Stimulated activated CD8-positive, alpha-beta memory T cell treated with anti-CD3 and anti-CD28 coated beads, Interleukin-7, amount 100 ng/mL, for 48 hours (primary cell): ENCODE measurements at regions not wholly inside any gene's neighbourhood (a gene's known extent, or its start where the extent isn't known, plus 50 kb on each side); places are given as distances from the start of the nearest gene placed in this dataset.
"Not testable (repeated sequence)": the region's sequence is repeated elsewhere in the genome, so short reads cannot be mapped to it uniquely, and the experiment has no call there.

Source experiments
- DNase-seq, 2 donors: peaks; one replicate each; pipeline ENCODE4 v3.0.0-alpha.2; 2020; ENCODE audit warnings: low read depth in 1 of 2; ENCODE audit errors: extremely low read depth in 1 of 2

DNA sequence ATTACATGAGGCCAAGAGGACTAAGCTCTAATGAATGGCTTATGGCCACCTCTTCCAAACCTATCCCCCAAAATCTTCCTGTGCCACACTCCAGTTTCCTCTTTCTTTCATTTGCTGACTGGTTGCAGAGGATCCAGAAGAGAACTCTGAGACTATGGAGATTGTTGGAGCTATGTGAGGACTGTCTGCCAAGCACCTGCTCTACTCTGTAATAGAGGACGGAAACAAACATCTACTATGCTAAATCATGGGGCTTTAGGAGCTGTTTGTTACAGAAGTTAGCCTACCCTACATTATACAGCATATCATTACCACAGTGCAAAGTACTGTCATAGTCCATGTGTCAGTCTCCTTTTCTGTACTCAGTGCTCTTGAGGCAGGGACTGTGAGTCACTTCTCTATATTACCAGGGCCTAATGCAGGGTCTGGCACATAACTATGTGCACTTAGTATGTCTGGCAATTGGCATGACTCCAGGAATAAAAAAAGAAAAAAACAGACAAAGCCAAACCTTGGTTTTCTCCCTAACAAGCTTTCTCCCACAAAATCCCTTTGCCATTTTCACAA is 95.1 kb downstream of the RPAP3 start:
- DNase-seq: no peak

DNA sequence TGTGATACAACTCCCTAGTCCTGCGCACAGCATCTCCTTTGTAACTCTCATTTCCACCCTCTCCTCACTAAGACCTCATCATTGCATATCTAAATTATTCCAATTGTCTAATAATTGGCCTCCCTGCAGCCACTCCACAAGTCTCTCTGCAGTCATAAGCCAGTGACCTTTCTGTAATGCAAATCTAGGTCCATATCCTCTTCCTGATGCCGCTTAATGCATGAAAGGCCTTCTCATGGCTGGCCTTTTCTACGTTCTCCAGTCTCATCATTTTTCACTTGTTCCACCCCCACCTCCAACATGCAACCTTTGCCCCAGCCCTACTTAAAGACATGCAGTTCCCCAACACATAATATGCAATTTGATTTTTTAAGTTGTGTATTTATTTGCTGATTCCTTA is 96.0 kb downstream of the RPAP3 start:
- no peak for DNase-seq

DNA sequence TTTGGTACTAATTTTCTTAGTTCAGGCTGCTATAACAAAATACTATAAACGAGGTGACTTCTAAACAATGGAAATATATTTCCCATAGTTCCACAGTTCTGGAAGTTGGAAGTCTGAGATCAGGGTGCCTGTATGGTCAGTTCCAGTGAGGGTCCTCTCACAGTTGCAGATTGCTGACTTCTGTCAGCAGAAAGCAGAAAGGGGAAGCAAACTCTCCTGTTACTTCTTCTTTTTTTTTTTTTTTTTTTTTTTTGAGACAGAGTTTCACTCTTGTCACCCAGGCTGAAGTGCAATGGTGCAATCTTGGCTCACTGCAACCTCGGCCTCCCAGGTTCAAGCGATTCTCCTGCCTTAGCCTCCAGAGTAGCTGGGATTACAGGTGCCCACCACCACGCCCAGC is 97.2 kb downstream of the RPAP3 start:
- DNase-seq: not testable (repeated sequence)

DNA sequence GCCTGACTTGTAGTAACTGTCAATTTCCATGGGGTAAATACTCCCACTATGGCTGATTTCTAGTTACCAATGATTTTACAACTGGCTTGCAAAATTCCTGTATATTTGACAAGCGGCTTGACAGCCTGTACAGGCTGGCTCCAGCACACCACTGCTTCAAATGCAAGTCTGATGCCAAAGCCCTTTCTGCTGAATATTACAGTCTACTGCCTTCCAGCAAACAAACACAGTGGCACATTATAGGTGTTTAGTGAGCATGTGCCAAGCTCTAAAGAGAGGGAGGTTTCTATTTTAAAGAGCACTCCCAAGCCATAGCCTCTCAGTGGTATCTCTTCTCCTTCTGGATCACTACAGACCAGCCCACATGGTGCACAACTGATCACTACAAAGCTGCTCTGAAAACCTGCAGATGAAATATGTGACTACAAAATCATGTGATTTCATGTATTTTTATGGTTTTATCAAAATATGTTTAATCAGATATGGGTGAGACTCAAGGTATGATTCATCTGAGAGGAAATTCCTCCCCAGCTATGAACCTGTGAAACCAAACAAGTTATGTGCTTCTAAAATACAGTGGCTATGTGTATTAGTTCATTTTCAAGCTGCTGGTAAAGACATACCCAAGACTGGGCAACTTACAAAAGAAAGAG is 101.5 kb downstream of the RPAP3 start:
- no peak for DNase-seq

DNA sequence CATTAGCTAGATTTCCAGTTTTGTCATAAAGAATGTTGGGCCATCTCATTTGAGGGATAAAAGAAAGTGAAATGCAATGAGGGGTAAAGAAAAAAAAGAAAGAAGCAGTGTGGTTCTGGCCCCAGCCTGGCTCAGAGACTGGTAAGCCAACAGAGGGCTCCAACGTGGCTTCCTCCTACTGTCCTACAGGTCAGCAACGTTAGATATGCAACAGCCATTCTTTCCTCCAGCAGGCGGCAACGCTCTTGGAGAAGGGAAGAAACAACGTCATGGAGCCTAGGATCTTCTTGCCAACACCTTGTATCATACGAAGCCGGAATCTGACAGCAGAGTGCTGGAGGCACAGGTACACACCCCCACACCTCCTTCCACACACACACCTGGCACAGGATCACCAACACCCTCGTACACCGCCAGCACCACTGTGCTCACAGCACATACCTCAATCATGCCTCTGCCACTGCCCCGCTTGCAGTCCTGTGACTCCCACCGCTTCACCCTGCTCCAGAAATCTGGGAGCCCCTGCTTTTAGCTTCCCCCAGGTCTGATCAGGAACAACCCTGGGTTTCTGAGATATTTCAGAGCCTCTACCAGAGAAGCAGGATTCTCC is 102.8 kb downstream of the RPAP3 start:
- DNase-seq: no peak

DNA sequence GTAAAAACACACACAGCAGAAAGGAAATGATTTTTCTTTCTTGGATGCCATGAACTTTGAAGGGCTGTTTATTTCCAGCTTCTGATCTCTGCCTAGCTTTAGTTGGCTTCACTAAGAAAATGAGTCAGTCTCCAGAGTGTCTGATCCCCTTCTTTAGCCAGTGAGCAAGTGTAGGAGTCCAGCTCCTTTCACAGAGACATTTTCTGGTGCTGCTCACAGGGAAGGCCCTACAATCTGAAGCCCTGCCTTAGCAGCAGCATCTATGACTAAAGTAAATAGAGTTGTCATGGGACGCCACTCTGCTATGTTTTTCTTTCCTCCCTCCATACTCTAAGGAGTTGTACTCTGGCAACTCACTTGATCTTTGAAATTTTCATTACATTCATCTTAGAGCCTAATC is 103.5 kb downstream of the RPAP3 start:
- no peak for DNase-seq

DNA sequence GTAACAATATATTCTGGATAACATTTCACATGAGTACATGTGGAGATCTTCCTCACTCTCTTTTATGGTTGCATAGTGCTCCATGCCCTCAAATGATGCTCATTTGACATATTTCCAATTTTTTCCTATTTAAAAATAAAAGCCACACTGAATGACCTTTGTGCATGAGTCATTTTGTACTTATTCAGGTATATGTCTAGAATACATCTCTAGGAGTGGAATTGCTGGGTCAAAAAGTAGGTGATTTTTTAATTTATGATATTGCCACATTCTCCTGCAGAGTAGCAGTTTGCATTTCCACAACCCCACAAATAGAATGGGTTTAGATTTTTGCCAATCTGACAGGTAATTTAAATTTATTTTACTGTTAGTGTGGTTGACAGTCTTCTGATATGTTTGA is 104.8 kb downstream of the RPAP3 start:
- DNase-seq: no peak

DNA sequence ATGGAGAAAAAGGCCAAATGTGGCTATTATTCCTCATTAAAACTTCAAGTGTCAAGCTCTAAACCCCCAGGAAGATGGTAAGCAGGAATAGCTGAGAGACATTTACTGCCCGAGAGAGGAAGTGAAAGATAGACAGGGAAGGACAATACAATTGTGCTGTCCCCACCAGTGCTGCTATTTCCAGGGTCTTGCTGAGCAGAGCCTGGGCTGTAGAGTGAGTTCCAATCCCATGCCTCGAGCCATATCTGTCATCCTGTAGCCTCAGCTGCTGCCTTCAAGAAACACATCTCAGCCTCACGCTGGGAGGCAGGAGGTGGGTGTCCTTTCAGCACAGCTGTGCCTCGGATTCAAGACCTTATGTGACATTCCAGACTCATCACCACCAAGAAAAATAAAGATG is 114.0 kb downstream of the RPAP3 start:
- no peak for DNase-seq

DNA sequence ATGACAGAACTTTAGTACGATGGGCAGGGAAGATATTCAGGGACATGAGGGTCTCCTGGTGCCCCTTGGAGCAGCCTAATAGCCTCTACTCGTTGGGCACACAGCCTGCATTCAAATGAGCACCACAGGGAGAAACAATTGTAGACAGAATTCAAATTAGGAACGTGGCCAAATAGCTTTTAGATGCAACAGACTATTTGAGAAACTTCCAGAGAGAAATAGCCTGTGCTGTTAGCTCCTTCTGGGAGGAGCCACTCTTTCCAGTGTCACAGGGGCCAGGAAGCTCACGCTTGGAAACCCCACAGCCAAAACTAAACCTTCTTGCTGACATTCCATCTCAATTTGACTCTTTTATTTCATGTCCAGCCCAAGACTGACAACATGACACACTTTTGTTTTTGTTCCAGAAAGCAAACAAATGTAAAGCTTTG is 114.5 kb downstream of the RPAP3 start:
- DNase-seq: no peak

DNA sequence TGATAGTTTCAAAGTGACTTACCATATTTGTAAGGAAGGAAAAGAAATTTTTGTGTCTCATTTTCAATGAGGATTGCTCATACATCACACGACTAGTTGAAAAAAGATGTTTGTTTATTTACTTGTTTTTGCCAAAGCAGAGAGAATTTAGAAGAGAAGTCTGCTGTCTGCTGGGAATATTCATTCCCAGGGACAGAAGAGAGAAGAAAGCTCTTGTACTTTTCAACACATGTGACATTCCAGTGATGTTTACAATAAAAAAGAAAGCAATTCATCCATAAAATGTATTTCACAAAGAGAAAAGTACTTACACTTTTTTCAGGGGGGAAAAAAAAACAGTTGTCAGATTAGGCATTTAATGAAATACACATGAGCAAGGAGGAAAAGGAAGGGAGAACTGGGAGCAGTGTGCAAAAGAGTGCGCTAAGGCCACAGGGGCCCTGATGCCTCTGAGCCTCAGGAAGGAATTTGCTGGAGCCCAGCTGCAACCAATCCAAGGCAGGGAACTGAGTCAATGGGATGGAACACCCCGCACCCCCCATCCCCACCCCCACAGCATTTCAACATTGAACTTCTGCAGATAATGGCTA is 115.0 kb downstream of the RPAP3 start:
- DNase-seq: no peak

DNA sequence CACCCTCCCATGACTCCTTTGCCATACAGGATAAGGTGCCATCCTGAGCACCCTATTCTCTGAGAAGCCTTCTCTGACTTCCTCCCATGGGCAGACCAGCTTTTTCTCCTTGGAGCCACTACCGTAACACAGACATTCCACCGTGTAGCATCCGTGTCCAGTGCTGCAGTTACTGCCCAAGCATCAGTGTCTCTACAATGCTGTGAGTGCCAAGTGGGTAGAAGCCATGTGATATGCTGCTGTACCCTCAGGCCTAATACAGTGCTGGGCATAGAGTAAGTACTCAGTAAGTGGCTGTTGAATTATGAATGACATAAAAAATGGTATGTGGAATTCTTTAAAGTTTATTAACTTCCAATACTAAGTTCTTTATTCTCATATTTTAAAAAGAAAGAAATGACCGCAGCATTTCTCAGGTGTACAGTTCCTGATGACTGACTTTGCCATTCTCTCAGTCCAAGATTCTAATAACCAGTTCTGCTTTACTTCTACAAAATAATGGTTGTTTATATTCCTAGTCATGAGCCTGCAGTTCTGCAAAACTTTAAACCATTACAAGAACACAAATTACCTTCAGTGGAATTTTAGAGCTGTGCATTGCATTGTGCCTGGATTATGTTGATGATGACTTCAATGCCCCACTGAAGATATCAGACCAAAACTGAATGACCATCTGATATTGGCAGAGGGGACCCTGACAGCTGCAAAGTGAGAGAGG is 118.7 kb downstream of the RPAP3 start:
- DNase-seq: no peak

DNA sequence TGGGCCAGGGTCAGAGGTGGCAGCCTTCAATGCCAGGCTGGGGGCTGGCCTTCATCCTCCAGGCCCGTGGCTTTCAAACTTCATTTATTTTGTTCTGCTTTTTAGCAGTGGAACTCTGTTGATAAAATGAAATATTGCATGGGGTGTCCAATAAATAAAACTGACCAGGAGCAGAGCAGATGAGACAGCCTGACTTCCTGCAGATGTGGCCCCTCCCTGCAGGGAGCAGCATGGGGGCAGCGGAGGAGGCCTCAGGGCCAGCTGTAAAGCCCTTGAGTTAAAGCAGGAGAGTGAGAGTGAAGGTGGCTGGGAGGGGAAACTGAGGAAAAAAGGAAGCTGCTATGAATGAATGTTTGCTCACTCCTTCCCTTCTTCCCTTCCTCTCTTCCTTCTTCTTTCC is 120.3 kb downstream of the RPAP3 start:
- no peak for DNase-seq

DNA sequence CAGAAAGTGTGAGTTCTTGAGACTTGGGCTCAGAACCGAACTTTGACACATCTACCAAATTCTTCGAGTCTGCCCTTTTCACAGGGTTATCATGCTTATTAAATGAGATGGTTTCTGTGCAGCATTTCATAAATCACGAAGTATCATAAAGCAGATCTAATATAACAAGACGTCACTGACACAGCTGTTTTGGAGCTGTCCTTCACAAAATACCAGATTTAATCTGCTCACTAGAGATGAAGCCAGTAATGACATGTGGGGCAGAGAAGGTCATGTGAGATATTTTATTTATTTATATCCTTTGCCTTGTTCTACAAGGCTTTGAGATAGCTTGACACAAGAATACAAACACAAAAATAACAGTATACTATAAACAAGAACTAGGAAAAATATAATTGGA is 127.0 kb downstream of the RPAP3 start:
- DNase-seq: no peak

DNA sequence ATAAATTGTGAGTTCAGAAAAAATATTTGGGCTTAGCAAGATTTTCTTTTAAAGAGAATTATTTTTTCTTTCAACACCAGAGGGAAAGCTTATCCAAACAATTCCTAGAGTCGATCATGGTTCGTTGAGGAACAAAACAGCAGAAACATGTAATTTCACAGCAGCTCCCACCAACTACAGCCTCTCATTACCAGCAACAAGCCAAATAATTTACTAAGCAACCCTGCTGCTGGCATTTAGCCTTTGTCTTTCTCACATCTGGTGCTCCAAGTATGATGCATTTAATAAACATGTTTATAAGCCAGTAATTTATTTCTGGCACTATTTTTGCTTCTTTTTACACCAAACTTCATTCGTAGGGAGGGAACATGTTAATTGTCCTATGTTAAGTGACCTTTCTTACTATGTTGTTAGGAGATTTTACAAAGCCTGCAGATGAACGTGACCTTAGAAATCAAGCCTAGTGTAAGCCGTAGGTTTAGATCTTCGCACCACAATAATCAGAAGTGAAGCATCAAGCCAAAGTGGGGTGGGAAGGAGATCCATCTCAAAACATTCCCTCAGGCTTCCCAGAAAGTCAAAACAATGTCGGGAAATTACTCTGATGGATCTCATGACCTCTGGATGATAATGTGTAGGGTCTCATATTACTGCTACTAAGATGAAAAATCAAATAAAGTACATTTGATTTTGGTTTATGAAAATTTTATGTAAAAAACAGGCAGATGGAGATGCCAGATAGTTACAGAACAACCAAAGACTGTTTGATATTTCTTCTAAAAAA is 128.4 kb downstream of the RPAP3 start:
- no peak for DNase-seq

DNA sequence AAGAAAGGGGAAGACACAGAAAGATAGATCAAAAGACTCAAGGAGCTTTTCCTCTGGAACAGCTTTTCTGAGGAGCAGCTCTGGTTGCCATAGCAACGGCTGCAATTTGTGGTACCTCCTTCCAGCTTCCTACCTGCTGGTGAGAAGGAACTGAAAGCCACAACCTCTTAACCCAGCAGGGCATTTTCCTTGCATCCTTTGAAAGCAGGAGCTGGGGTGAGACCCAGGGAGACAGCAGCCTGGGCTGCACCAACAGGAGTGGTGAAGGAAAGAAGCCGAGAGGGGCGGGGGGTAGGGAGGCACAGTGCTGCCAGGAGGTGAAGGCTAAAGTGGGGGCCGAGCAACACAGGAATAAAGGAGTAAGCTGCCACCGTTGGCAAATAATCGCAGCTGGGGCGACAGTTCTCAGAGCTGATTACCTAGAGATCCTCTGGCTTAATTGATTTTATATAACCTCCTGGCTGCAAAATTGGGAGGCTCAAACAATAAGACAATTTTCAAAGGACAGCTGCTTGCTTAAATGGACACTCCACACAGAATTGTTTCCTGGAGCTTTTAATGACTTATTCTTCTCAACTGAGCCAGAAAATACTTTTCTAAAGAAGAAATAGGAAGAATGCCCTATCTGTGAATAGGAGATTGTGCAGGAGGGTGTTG is 129.4 kb downstream of the RPAP3 start:
- DNase-seq: no peak

DNA sequence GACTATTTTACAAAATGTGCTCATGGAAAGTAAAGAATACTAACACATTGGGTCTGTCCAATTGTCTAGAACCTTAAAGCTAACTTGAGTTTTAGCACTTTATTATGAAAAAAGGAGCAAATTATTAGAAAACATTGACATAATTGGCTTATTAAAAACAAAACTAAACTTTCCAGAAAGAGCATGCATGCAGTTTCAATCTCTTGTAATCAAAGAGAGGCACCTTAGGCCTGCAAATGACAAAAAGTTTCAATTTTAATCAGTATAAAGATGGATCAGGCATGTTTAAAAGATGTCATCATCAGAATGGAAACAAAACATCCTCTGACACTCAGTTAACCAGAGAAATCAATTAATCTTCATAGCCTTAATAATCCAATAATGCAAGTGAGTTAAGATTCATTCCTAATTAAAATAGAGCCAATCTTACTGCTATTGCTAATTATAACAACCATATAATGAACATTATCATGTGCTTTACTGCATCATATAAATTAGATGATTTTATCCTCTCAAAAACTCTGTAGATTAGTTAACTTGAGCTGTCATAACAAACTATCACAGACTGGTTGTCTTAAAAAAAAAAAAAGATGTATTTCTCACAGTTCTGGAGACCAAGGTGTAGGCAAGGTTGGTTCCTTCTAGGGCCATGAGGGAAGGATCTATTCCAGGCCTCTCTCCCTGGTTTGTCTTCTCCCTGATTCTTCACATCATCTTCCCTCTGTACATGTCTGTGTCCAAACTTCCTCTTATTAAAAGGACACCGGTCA is 131.4 kb downstream of the RPAP3 start:
- DNase-seq: no peak

DNA sequence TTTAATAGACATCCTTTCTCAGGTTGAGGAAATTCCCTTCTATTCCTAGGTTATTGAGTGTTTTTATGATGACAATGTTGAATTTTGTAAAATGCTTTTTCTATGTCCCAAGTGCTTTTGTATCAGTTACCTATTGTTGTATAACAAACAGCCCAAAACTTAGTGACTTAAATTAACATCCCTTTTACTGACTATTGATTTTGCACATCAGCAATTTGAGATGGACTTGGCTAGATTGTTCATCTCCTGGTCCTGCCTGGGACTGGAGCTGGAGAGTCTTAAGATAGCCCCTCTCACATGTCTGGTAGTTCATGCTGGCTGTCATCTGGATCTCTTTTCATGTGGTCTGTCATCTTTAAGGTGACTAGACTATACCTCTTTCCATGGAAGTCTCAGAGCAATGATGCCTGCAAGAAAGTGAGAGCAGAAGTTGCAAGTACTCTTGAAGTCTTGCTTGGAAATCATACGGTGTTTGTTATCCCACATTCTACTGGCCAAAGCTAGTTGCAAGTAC is 132.6 kb downstream of the RPAP3 start:
- no peak for DNase-seq

DNA sequence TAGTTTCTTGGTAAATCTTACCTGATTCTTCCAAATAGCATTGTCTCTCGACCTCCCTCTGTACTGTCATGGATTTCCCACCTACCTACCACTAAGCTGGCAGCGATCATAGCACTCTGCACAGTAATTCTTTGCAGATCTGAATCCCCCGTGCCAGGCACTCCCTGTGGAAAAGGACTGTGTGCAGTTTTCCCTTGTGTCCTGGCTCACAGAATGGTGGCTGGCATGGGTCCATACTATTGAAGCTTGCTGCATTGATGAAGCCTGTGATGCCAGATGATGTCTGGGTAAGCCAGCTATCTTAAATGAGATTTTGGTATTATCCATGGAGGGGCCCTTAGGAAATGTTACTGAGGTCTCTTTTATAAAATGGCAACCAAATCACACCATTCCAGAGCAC is 135.7 kb downstream of the RPAP3 start:
- DNase-seq: no peak

DNA sequence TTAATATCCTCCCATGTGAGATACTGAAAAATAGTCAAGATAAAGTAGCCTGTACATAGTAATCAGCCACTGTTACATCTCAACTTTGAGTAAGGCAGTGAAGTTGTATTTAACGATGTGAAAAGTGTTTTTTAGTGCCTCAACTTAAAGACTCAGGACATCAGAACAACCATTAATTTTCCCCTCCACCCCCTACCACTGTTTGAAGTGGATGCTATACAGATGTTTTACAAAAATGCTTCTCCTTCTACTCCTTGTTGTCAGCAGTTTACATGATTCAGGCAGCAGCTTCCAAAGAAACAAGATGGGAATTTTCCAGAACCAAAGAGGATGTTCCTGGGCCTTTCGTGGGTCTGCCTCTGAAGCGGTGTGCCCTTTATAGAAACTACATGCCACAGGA is 143.6 kb downstream of the RPAP3 start:
- no peak for DNase-seq
